Heart right ventricle (tissue), 16 donors: ENCODE measurements at regions not wholly inside any gene's neighbourhood (a gene's known extent, or its start where the extent isn't known, plus 50 kb on each side); places are given as distances from the start of the nearest gene placed in this dataset.
A peak's percentile ranks its signal among the peaks of the same experiment; 100 is the strongest.

Experiments
- ATAC-seq, 8 donors: fragments of 200-7000 bp; cut with Tn5 transposase; one replicate each; pipeline ENCODE4 v1.9.1; 2020; ENCODE audit warnings: mild to moderate bottlenecking in 8 of 8, moderate library complexity in 8 of 8, moderate number of reproducible peaks in 1 of 8
- DNase-seq, 2 donors: peaks; one replicate each; pipeline ENCODE4 v3.0.0-alpha.2; 2020
- H3K27ac ChIP-seq, 10 donors: fragments of 200-600 bp; sonication (generic) in 2 of 10; one replicate each; pipeline versions ENCODE4 v1.5.0 to v1.8.0; 2020 to 2022; ENCODE audit warnings: mild to moderate bottlenecking in 3 of 10
- H3K27me3 ChIP-seq, 7 donors: fragments of 200-600 bp; one replicate each; pipeline ENCODE4 v1.8.0; 2021 to 2022; ENCODE audit warnings: mild to moderate bottlenecking in 2 of 7
- H3K36me3 ChIP-seq, 9 donors: fragments of 200-600 bp; sonication (generic) in 1 of 9; one replicate each; pipeline versions ENCODE4 v1.5.0 to v1.8.0; 2020 to 2022; ENCODE audit warnings: mild to moderate bottlenecking in 2 of 9
- H3K4me1 ChIP-seq, 9 donors: fragments of 200-600 bp; sonication (generic) in 1 of 9; one replicate each; pipeline versions ENCODE4 v1.5.0 to v1.8.0; 2020 to 2022; ENCODE audit warnings: mild to moderate bottlenecking in 4 of 9
- H3K4me3 ChIP-seq, 10 donors: fragments of 200-600 bp; sonication (generic) in 2 of 10; one replicate each; pipeline versions ENCODE4 v1.5.0 to v1.8.0; 2020 to 2022; ENCODE audit warnings: mild to moderate bottlenecking in 7 of 10, moderate library complexity in 2 of 10
- H3K9me3 ChIP-seq, 11 donors: fragments of 200-600 bp in 10 of 11; sonication (generic) in 2 of 11; one replicate each; pipeline versions ENCODE4 v1.5.0 to v1.8.0; 2013 to 2022; ENCODE audit warnings: mild to moderate bottlenecking in 2 of 11, control low read depth in 1 of 11, moderate library complexity in 1 of 11
- CTCF ChIP-seq, 9 donors: fragments of 200-600 bp; sonication (generic) in 2 of 9; IDR thresholded peaks; one replicate each; pipeline versions ENCODE4 v1.5.0 to v1.8.0; 2021 to 2022; ENCODE audit warnings: antibody characterized with exemption in 9 of 9, mild to moderate bottlenecking in 5 of 9, moderate library complexity in 1 of 9
- WGBS, 2 donors: extraction: QIAGEN DNeasy Blood & Tissue Kit; methylation state at CpG; one replicate each; pipeline ENCODE4 v1.1.7; 2013; ENCODE audit warnings: inconsistent platforms in 1 of 2; 5-methylcytosine and 5-hydroxymethylcytosine counted together
- intact Hi-C, 10 donors: fragments of 100-400 bp; cut with DNase I; formaldehyde crosslinking; loops; one replicate each; pipeline versions ENCODE4 v1.11.1 to v1.14.2; 2022
- donor health status: Arrhythmogenic right ventricular cardiomyopathy.
- donor health status: ischemic (EF 13 %, LVEDD 7.1; RV severe dilation, severe dysfunction).
- donor health status: healthy with polysubstance abuse.
- donor health status: DM: no; HTN: yes; CAD: no.
- donor health status: DM: no; HTN: no; CAD: no.
- donor health status: ischemic (EF 25% LVEDD 6.9; RV normal size, moderate dysfunction).
- donor health status: ischemic (EF 25% LVEDD 5.7; RV mildly dilated, moderate dysfunction).
- donor health status: healthy.
- donor health status: DM: yes; HTN: yes; CAD: no.
- donor health status: Ischemic cardiomyopathy.
- donor health status: ischemic (EF 35%, LVEDD 5.7; RV mildly dilated, moderate dysfunction).
- donor health status: nonischemic (EF 11% LVEDD 7.7; RV severe dilation, severe dysfunction).
- donor health status: DM: yes; HTN: yes; CAD: no.
- donor health status: PGD.
- donor health status: ischemic (EF 29% LVEDD 5.4; RV normal size, mild dysfunction).
- donor health status: nonischemic (EF 23%, LVEDD 6.1; RV moderate dilation, normal function).

GRCh38 chr6:55674672-55675071 lies 95.7 kb upstream of the HMGCLL1 start:
- ATAC-seq (no peak), DNase-seq (no peak)
- 34 to 46% methylated on average over 1 of the region's 1 CpG for WGBS, 2 donors
- Histone ChIP-seq H3K36me3 (no peaks in the 10 kb centered on the region), H3K4me1 (peaks cover 0 to 3% (median 0%) of the 10 kb centered on the region in 9 donors), H3K27me3 (no peaks in the 10 kb centered on the region), H3K9me3 (no peaks in the 10 kb centered on the region), H3K27ac (no peak overlapping the region), H3K4me3 (no peak overlapping the region)
- no peak for TF ChIP-seq CTCF (IDR thresholded peaks at IDR 0.05)
- intact Hi-C loops = no loop called here

GRCh38 chr6:55670850-55671413 lies 91.9 kb upstream of the HMGCLL1 start:
- intact Hi-C loops = no loop called here
- no peak for DNase-seq

GRCh38 chr6:55669028-55669427 lies 90.0 kb upstream of the HMGCLL1 start:
- DNase-seq (no peak), ATAC-seq (no peak)
- H3K4me1 ChIP-seq = peaks cover 0 to 9% (median 0%) of the 10 kb centered on the region in 9 donors
- H3K27ac ChIP-seq = peak overlapping the region in 9 of 10 donors; percentile 21 to 72 (median 44)
- intact Hi-C loops = no loop called here
- 88 to 98% methylated on average over 1 of the region's 1 CpG for WGBS, 2 donors
- H3K4me3 ChIP-seq = no peak overlapping the region
- no peaks in the 10 kb centered on the region for H3K27me3 ChIP-seq
- H3K36me3 ChIP-seq = no peaks in the 10 kb centered on the region
- TF ChIP-seq CTCF (IDR thresholded peaks at IDR 0.05) = no peak
- peaks cover 0 to 5% (median 0%) of the 10 kb centered on the region in 11 donors for H3K9me3 ChIP-seq

More at GRCh38 chr6:55670850-55671413, 91.9 kb upstream of the HMGCLL1 start:
- 84 to 85% methylated on average over 5 of the region's 5 CpGs for WGBS, 2 donors
- TF ChIP-seq CTCF (IDR thresholded peaks at IDR 0.05) = no peak
- no peak for ATAC-seq
- peaks cover 0 to 9% (median 0%) of the 10 kb centered on the region in 9 donors for H3K4me1 ChIP-seq
- no peak overlapping the region for H3K4me3 ChIP-seq
- no peaks in the 10 kb centered on the region for H3K36me3 ChIP-seq
- H3K27me3 ChIP-seq = no peaks in the 10 kb centered on the region
- H3K9me3 ChIP-seq = no peaks in the 10 kb centered on the region
- H3K27ac ChIP-seq = no peak overlapping the region

- H3K4me3 ChIP-seq = no peak overlapping the region
- 41 to 62% methylated on average over 3 of the region's 3 CpGs for WGBS, 2 donors
- H3K9me3 ChIP-seq = peaks cover 0 to 10% (median 2%) of the 10 kb centered on the region in 11 donors
- intact Hi-C loops = no loop called here
- ATAC-seq (peak in 7 of 8 donors; percentile 33 to 72 (median 58)), DNase-seq (no peak)
- peak overlapping the region in 9 of 10 donors; percentile 21 to 72 (median 44) for H3K27ac ChIP-seq
- peaks cover 0 to 9% (median 0%) of the 10 kb centered on the region in 9 donors for H3K4me1 ChIP-seq
- no peak for TF ChIP-seq CTCF (IDR thresholded peaks at IDR 0.05)
- H3K27me3 ChIP-seq = no peaks in the 10 kb centered on the region
- no peaks in the 10 kb centered on the region for H3K36me3 ChIP-seq
Measured at GRCh38 chr6:55668591-55668990, 89.6 kb upstream of the HMGCLL1 start.
